HTR-8/SVneo (cell line): ENCODE measurements at regions not wholly inside any gene's neighbourhood (a gene's known extent, or its start where the extent isn't known, plus 50 kb on each side); places are given as distances from the start of the nearest gene placed in this dataset.

Source experiments
- DNase-seq: peaks from one replicate; pipeline ENCODE4 v3.0.0; 2011; ENCODE audit warnings: low spot score, mixed read lengths; ENCODE audit not compliant: insufficient read length
- FAIRE-seq: peaks from 2 replicates; lab custom pipeline; 2011; peaks lifted over from hg19 to GRCh38; lab: Jason Lieb, UNC

DNA sequence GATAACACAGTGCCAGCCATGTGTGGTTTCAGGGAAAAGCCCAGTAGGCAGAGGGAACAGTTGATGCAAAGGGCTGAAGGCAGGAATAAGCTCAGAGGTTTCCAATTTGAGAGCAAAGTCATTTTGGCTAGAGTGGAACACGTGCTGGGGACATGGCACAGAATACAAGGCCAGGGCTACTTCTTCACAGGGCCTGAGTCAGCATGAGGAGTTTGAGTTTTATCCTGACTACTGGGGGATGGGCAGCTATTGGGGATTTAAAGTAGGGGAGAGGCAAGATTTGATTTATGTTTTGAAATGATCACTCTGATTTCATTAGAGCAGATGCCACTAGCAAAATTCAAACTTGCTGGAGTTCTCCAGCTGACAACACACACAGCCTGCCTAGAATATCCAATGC, 241.1 kb upstream of the CSF3R start:
- DNase-seq (no peak), FAIRE-seq (no peak)

DNA sequence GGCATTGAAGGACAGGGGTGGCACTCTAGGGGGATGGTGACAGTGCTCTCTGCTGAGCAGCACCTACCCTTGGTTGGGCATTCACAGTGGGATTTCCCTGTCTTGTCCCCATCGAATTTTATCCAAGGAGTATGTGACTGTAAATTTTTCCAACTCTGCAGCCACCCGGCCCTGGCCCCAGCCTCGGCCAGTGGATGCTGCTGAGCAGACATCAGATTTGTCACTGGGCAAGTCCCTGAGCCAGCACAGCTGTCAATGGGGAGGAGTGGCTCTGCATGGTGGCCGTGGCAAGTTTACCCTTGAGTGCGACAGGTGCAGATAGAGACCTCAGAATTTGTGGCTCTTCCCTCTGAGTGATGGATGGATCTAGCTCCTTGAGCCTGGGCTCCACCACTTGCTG, 240.2 kb upstream of the CSF3R start:
- no peak for DNase-seq
- no peak for FAIRE-seq

DNA sequence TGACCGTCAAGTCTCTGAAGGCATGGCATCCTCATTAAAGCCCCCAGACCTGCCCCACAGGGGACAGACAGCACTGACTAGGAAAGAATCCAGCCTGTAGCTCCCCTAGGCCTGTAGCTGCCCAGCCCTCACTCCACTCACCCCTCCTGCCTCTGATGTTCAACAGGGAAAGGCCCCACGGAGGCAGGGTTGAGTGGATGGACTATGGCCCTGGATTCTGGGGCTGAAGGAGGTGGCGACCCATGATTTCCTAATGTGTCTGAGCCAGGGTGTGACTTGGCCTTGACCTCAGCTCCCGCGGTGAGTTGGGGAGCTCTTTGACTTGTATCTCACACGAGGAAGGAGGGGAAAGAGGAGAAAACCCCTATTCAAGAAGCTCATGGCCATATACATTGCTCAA, 238.5 kb upstream of the CSF3R start:
- DNase-seq (no peak), FAIRE-seq (no peak)

DNA sequence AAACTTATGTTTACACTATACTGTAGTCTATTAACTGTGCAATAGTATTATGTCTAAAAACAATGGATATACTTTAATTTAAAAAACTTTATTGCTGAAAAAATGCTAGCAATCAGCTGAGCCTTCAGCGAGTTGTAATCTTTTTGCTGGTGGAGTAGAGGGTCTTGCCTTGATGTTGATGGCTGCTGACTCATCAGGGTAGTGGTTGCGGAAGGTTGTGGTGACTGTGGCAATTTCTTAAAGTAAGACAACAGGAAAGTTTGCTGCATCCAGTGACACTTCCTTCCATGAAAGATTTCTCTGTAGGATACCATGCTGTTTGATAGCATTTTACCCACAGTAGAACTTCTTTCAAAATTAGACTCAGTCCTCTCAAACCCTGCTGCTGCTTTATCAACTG, 234.7 kb upstream of the CSF3R start:
- DNase-seq (no peak), FAIRE-seq (no peak)

DNA sequence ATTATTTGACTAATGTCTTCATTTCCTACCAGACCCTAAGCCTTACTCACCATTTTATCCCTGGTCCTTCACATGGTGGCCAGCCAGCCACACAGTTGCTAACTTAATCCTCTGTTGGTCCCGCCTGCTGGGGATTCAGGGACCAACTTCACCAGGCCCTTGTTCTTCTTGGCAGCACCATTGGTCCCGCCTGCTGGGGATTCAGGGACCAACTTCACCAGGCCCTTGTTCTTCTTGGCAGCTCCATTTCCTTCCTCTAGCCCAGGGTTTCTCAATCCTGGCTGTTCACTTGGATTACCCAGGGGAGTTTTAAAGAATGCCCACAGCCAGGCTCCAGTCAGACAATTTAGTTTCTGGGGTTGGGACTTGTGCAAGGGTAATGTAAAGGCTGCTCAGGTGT, 233.1 kb upstream of the CSF3R start:
- DNase-seq (no peak), FAIRE-seq (no peak)

DNA sequence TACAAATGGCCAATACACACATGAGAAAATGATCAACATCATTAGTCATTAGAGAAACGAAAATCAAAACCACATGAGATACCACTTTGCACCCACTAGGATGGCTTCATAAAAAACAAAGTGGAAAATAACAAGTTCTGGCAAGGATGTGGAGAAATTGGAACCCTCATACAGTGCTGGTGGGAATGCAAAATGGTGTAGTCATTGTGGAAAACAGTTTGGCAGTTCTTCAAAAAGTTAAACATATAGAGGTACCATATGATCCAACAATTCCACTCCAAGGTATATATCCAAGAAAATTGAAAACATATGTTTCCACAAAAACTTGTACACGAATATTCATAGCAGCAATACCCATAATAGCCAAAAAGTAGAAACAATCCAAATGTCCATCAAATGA, 231.6 kb upstream of the CSF3R start:
- DNase-seq (no peak), FAIRE-seq (no peak)

DNA sequence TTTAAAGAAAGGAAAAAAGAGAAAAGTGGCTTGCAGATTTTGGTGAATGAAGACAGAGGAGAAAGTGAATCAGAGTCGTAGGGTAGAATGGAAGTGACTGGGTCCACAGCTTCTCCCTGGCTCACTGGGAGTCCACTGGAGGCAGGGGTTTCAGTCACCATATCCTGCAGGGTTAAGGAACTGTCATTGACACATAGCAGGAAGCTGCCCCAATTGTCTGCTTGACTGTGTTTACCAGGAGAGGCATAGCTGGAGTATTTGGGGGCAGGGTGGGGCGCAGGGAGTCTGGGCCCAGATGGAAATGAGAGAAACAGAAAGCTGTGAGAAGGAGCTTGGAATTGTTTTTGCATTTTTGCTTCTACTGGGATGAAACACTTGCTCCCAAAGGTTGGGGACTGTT, 228.8 kb upstream of the CSF3R start:
- FAIRE-seq: no peak

DNA sequence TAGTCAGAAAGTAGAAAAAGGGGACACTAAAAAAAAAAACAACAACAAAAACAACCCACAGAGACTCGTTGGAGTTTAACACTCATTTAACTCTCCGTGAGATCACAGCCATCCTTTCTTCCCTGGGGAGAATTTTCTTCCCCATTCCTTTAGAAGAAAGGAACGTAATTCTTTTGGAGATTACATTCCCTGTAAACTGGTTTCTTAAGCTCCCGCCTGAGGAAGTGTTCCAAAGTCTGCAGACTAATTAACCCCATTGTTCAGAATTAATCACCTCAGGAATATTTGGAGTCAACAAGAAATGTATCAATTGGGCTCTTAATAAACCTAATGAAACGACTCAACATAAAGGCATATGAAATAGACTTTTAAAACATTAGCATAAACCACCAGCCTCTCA, 228.2 kb upstream of the CSF3R start:
- DNase-seq (no peak), FAIRE-seq (no peak)

More for the DNA sequence above, 228.8 kb upstream of the CSF3R start:
- no peak for DNase-seq

DNA sequence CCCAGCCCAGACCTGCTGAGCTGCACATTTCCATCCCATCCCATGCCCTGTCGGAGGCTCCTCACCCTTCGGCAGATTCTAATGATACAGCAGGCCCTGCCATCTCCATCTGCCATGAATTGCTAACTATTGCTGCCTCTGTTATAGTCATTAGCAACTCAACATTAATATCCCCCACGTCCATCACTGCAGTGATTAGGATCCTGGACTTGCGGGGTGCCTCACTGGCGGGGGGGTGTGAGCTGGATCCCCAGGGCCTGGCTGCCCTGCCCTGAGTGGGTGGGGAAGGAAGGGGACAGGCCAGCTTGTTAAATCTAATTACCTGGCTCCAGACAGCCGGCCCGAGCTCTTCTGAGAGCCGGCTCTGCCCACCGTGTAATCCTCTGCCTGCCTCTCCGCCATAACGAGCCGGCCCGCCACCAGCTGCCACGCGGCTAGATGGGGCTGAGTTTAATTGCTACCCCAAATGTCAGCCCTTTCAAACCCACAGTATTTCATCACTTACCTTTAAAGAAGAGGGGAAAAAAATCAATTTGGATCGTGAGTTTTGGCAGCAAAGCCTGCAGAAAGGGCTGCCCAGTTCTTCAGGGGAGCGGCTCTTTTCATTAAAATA, 227.3 kb upstream of the CSF3R start:
- FAIRE-seq (no peak), DNase-seq (no peak)

DNA sequence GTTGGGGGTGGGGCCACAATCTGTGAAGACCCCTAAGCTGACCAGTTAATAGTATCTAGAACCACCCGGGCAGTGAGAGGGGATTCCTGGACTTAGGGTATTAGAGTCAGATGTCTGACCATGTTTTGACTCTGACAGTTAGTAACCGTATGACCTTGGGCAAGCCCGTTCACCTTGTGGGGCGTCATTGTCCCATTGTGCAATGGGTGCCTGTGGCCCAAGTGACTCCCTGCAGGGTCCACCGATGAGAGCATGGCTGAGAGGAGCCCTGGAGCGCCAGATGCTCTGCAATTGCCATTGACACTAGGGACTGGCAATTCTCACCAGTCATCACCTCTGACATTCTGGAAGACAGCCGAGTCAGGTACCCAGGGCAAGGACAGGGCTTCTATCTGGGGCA, 225.9 kb upstream of the CSF3R start:
- FAIRE-seq (no peak), DNase-seq (no peak)

DNA sequence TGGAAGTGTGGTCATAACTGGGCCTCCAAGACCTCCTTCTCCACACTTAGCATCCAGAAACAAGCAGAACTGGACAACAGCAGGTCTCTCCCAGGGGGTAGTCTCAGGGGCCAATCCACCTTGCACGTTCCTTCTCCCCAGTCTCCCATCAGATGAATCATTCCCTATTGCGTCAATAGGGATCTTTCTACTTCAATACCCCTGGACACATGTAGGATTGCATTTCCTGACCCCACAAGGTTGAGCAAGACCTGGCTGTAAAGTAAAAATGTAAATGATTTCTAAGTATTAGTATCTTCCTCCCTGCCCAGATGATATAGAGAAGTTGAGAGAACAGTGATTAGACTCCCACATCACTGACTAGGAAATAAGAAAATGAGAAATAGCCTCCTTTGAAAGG, 224.5 kb upstream of the CSF3R start:
- FAIRE-seq (no peak), DNase-seq (no peak)

DNA sequence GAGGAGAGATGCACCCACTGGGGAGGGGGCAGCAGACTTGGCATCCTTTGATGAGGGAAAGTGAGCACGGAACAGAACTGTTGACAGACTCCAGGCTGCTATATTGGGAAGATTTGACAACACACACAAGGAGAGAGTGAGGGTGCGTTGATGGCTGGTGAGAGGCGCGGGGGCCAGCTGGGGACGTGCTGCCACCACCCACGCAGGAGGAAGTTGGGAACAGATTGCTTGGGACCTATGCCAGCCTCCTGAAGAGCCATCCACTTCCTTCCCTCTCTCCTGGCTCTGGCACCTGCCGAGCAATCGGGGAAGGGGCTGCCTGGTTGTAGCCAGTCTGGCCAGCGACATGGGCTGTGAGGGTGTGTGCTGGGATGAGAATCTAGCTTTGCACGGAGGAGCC, 223.7 kb upstream of the CSF3R start:
- DNase-seq (no peak), FAIRE-seq (no peak)

DNA sequence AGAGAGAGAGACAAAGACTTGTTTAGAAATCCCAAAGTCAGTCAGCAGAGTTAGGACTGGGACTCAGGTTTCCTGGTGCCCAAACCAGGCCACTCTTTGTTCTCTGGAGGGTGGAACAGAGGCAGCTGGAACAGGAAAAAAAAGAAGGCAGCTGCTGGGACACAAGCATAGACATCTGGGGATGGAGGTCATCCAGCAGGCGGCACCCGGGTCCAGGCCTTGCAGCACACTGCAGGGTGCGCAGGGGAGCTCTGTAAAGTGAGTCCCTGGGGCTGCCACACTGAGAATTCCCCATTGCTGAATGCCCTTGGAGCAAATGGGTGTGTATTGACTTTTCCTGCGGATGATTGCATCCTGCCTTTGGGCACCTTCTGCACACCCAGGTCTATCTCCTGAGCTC, 222.9 kb upstream of the CSF3R start:
- no peak for FAIRE-seq
- no peak for DNase-seq

DNA sequence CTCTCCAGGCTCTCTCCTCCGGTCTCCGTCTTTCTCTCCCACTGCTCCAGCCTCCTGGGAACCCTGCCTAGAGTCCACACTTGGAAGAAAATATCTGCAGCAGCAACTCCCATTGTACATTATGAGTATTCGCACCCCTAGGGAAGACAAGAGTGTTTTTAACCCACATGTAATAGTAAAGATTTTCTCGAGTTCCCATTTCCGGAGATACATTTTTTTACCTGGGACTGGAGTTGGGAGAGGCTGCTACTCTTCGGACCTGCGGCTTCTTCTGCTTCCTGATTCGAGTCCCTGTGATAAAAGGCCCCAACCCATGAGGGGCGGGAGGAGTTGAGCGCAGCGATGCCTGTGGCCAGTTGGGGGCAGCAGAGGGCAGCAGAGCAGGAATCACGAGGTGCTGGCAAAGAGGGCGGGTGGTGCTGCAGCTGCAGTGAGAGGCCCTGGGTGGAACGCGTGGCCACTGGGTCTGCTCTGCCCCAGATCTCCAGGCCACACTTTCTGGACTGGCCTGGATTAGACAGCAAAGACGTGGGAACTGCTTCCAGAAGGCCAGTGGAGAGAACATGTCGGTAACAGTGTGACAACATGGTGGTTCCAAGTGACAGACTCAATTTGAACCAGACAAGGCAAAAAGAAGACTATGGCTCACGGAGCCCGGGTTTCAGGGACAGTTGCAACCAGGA, 221.0 kb upstream of the CSF3R start:
- FAIRE-seq: no peak
- peak; percentile 79 for DNase-seq

DNA sequence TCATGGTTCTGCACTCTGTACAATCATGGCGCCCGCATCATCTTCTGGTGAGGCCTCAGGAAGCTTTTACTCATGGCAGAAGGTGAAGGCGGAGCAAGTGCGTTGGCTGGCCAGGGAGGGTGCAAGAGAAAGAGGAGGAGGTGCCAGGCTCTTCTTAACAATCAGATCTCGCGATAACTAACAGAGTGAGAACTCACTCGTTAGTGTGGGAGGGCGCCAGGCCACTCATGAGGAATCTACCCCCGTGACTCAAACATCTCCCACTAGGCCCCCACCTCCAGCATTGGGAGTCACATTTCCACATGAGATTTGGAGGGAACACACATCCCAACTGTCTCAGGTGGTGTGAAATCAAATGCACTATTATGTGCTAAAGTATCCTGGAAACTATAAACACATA, 220.2 kb upstream of the CSF3R start:
- no peak for FAIRE-seq
- DNase-seq: no peak

DNA sequence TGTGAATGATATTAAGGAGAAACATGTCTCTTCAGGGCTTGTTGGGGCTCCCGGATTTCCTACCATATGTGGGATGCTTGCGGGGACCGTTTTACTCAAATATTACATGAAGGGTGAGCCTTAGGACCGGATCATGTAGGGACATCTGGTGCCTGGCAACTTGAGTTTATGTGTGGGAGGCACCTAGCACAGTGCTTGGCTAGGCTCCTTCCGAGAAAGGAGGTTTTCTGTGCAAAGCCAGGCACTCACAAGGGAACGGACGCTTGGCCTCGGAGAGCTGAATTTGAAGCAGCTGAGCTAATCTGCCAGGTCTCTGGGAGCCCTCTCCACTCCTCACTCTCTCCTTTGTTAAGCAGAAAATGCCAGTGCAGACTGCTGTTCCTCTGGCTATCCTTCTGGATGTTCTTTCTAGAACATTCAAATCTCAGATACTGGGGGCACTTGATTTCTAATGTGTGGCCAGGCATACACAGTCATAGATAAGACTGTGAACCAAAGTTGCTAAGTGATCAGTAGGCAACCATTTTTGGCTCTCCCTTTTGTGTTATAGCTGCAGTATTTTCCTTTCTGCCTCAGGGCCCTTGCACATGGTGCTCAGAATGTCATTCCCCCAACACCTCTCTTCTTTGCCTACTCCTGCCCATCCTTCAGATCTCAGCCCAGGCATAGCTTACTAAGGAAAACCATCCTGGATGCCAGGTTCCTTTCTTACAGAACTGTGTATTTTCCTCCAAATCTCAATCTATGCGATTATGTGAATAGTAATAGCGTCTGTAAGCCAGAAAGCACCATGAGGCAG, 216.6 kb upstream of the CSF3R start:
- DNase-seq (no peak), FAIRE-seq (no peak)

DNA sequence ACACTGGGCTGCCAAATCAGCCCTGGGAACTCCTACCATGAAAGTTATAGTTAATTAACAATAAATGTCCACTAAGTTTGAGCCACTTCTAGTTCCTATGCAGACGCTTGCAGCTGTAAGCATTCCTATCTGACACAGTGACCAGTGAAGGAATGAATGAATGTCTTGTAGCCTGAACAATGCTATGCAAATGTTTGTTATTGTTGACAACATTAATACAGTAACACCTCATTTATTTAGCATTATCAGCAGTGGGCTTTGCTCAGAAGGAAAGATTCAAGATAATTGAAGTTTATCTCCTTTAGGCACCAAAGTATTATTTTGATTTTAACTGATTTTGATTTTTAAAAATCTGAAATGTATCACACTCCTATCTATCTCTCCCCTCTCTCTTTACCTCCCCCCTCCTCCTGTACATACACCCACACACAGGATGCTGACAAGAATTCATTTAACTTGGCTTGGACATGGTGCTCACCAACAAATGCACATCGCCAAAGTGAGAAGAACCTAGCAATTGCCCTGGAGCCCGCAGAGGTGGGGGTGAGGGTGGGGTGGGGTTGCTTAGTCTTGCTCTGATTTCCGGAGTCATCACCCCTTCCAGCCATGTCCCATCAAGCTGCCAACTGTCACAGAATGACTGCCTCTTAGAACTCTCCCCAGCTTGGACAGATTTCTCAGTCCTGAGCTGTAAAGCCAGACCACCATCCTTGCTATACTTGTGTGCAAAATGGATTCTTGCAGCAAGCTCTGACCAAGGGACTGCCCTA, 215.3 kb upstream of the CSF3R start:
- FAIRE-seq (no peak), DNase-seq (no peak)

DNA sequence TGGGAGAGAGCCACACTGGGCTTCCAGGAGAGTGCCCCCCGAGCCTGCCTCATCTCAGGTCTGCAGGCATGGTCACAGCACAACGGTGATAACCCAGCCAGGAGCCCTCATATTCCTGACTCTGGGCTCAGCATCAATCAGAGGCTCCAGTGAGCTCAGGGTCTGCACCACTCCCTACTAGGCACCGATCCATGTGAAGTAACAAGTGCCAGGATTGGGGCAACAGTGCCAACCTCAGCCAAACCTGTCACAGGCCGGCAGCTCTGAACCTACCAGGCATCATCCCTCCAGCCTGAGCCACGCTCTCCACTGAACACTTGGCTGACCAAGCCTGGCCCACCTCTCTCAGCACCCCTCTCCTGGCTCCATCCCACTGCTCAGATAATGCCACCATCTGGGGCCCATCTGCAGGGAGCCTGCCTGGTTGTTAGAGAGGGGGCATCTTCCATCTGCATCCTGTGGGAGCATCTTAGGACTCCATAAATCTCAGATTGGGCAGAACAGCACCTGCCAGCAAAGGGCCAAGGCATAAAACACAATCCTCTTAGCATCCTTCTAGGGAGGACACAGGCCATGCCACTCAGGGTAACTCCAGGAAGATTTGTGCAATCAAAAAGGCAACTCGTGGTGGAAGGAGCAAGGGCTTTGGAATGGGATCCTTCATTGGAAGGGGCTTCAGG, 213.7 kb upstream of the CSF3R start:
- no peak for DNase-seq
- FAIRE-seq: no peak

DNA sequence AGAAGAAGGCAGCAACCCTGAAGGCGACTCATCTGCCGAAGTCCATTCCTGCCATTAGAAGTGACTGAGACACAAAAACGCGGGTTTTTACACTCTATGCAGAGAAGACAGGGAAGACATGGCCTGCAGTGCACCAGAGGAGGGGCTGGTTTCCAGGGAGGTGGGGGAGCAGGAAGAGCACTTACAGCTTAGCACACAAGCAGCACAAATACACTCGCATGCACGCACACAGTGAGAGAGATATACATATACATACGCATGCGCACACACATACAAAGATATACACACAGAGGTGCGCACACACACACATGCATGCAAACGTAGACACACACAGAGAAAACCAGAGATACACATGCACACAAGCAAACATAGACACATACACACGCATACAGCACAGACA, 210.9 kb upstream of the CSF3R start:
- FAIRE-seq (no peak), DNase-seq (no peak)

DNA sequence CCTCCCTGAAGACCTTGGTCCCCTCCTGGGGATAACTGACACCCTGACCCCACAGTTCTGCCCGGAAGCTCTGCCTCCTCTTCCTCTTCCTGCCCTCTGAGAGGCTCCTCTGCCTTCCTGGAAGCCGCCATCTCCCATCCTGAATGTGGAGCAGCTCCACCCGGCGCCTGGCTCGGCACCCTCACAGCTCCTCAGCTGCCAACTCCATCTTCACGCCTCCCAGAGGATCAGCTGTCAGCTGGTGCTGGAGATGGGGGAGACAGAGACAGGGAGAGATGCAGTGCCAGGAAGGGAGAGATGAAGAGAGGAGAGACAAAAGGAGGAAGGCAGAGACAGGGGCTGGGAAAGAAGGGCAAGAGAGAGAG, 210.4 kb upstream of the CSF3R start:
- FAIRE-seq: no peak
- DNase-seq: no peak
